SH-SY5Y (cell line): ENCODE measurements at regions not wholly inside any gene's neighbourhood (a gene's known extent, or its start where the extent isn't known, plus 50 kb on each side); places are given as distances from the start of the nearest gene placed in this dataset.

Experiments used
- GATA2 ChIP-seq: IDR thresholded peaks from 2 replicates; pipeline ENCODE4 v1.6.1; 2011; ENCODE audit warnings: mild to moderate bottlenecking, low read depth, low read length
- GATA3 ChIP-seq: IDR thresholded peaks from 2 replicates; pipeline ENCODE4 v1.6.1; 2011; ENCODE audit warnings: low read depth, mild to moderate bottlenecking, low read length, moderate library complexity

- no peak for TF ChIP-seq GATA2
Observed at GRCh38 chr18:27854631-27855030, 322.3 kb downstream of the CDH2 start.

- TF ChIP-seq GATA2 (no peak), GATA3 (no peak)
Observed at GRCh38 chr18:27848336-27848735, 328.6 kb downstream of the CDH2 start.

GRCh38 chr18:27847412-27847811, 329.5 kb downstream of the CDH2 start:
- TF ChIP-seq GATA2 (no peak), GATA3 (no peak)

- TF ChIP-seq GATA3 (no peak), GATA2 (no peak)
Observed at GRCh38 chr18:27845897-27846296, 331.0 kb downstream of the CDH2 start.

- TF ChIP-seq GATA2: no peak
- no peak for TF ChIP-seq GATA3
Observed at GRCh38 chr18:27843783-27844777, 332.9 kb downstream of the CDH2 start.

GRCh38 chr18:27839141-27839540, 337.8 kb downstream of the CDH2 start:
- no peak for TF ChIP-seq GATA2
- TF ChIP-seq GATA3: no peak

GRCh38 chr18:27838225-27838624, 338.7 kb downstream of the CDH2 start:
- TF ChIP-seq GATA3 (no peak), GATA2 (no peak)

GRCh38 chr18:27826101-27826500, 350.8 kb downstream of the CDH2 start:
- TF ChIP-seq GATA3 (no peak), GATA2 (no peak)

- TF ChIP-seq GATA2 (no peak), GATA3 (no peak)
Observed at GRCh38 chr18:27825689-27826088, 351.2 kb downstream of the CDH2 start.

- TF ChIP-seq GATA2: no peak
- TF ChIP-seq GATA3: no peak
Observed at GRCh38 chr18:27824841-27825681, 351.9 kb downstream of the CDH2 start.

GRCh38 chr18:27824275-27824674, 352.7 kb downstream of the CDH2 start:
- TF ChIP-seq GATA3 (no peak), GATA2 (no peak)

- TF ChIP-seq GATA2: no peak
Observed at GRCh38 chr18:27823053-27823452, 353.9 kb downstream of the CDH2 start.

- no peak for TF ChIP-seq GATA3
- TF ChIP-seq GATA2: no peak
Observed at GRCh38 chr18:27808683-27809082, 368.2 kb downstream of the CDH2 start.

GRCh38 chr18:27803957-27804356, 373.0 kb downstream of the CDH2 start:
- TF ChIP-seq GATA2: no peak

GRCh38 chr18:27797484-27797883, 379.4 kb downstream of the CDH2 start:
- no peak for TF ChIP-seq GATA3
- TF ChIP-seq GATA2: no peak
